Tibial nerve (tissue), 4 donors: ENCODE measurements at regions not wholly inside any gene's neighbourhood (a gene's known extent, or its start where the extent isn't known, plus 50 kb on each side); places are given as distances from the start of the nearest gene placed in this dataset. TPM values are rescaled to one million over a fixed set of nuclear protein-coding genes. Genes with fewer than 3 reads are reported as not detected.

Experiments used
- DNase-seq, 2 donors: peaks; one replicate each; pipeline ENCODE4 v3.0.0-alpha.2; 2019; ENCODE audit warnings: low spot score in 2 of 2
- H3K27ac ChIP-seq, 4 donors: fragments of 200-600 bp; sonication (generic) in 3 of 4; one replicate each; pipeline ENCODE4 v1.5.1; 2017 to 2019; ENCODE audit warnings: mild to moderate bottlenecking in 1 of 4
- H3K27me3 ChIP-seq, 2 donors: fragments of 200-600 bp; sonication (generic) in 1 of 2; one replicate each; pipeline versions ENCODE4 v1.5.1 to v1.6.0; 2017 to 2019
- H3K36me3 ChIP-seq, 3 donors: fragments of 200-600 bp; sonication (generic); one replicate each; pipeline ENCODE4 v1.5.1; 2018 to 2019
- H3K4me1 ChIP-seq, 4 donors: fragments of 200-600 bp; sonication (generic) in 3 of 4; one replicate each; pipeline ENCODE4 v1.5.1; 2017 to 2019
- H3K4me3 ChIP-seq, 4 donors: fragments of 200-600 bp; sonication (generic) in 3 of 4; one replicate each; pipeline ENCODE4 v1.5.1; 2017 to 2019; ENCODE audit warnings: mild to moderate bottlenecking in 1 of 4, moderate library complexity in 1 of 4
- H3K9me3 ChIP-seq, 4 donors: fragments of 200-600 bp; sonication (generic) in 3 of 4; one replicate each; pipeline ENCODE4 v1.5.1; 2017 to 2019
- EP300 ChIP-seq, 2 donors: sonication (generic); formaldehyde crosslinking; IDR thresholded peaks; one replicate each; pipeline ENCODE4 v1.6.1; 2017; ENCODE audit warnings: antibody characterized with exemption in 2 of 2, mild to moderate bottlenecking in 1 of 2
- POLR2A ChIP-seq, 2 donors: fragments of 450-650 bp; IDR thresholded peaks; one replicate each; pipeline ENCODE4 v1.6.1; 2017; ENCODE audit warnings: antibody characterized with exemption in 2 of 2, mild to moderate bottlenecking in 2 of 2, moderate library complexity in 2 of 2
- WGBS, 2 donors: methylation state at CpG; one replicate each; pipeline ENCODE4 v1.1.5; 2018; 5-methylcytosine and 5-hydroxymethylcytosine counted together
- small RNA-seq: library from RNA; depleted of rRNA; stranded (forward); fragments of <200 nt; gene quantifications from one replicate; pipeline ENCODE3, GENCODE V24; 2016
- TF ChIP-seq, protein P1 (sequence below), 5 experiments: fragments of 200-600 bp in 3 of 5; fragments of 450-650 bp in 2 of 5; sonication (generic) in 3 of 5; IDR thresholded peaks; one replicate each; pipeline ENCODE4 v1.5.1; 2016 to 2019; ENCODE audit warnings: antibody characterized with exemption in 5 of 5, mild to moderate bottlenecking in 3 of 5, moderate library complexity in 2 of 5

DNA sequence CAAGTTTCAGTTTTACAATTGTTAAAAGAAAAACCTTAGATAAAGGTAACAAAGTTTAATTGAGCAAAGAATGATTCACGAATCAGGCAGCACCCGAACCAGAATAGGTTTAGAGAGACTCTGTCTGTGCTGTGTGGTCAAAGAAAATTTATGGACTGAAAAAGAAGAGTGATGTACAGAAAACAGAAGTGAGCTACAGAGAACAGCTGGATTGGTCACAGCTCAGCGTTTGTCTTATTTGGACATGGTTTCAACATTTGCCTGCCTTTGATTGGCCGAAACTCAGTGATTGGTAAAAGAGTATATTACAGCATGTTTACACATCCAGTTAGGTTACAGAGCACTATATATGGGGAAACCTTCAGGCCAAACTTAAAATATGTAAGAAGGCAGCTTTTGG lies 703.2 kb upstream of the STXBP6 start:
- no peak for TF ChIP-seq POLR2A (IDR thresholded peaks at IDR 0.05)
- TF ChIP-seq, protein P1, sequence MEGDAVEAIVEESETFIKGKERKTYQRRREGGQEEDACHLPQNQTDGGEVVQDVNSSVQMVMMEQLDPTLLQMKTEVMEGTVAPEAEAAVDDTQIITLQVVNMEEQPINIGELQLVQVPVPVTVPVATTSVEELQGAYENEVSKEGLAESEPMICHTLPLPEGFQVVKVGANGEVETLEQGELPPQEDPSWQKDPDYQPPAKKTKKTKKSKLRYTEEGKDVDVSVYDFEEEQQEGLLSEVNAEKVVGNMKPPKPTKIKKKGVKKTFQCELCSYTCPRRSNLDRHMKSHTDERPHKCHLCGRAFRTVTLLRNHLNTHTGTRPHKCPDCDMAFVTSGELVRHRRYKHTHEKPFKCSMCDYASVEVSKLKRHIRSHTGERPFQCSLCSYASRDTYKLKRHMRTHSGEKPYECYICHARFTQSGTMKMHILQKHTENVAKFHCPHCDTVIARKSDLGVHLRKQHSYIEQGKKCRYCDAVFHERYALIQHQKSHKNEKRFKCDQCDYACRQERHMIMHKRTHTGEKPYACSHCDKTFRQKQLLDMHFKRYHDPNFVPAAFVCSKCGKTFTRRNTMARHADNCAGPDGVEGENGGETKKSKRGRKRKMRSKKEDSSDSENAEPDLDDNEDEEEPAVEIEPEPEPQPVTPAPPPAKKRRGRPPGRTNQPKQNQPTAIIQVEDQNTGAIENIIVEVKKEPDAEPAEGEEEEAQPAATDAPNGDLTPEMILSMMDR (IDR thresholded peaks at IDR 0.05), result no peak
- DNase-seq, result no peak
- 66 to 74% methylated on average over 4 of the region's 4 CpGs for WGBS, 2 donors

DNA sequence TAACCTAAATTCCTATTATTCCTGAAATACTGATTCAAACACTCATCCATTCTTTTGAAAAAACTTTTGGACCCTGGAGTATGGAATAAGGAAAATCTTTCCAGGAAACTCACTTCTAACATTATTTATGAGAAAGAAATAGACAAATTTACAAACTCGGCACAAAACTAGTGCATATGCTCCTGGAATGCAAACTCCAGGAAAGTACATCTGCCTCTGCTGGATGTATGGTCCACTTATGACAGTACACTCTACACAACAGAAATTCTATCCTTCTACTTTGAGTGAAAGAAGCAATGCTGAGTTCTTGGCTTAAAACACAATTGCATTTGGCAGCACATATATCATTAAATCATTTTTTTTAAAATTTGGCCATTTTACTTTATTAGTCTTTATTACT lies 700.5 kb upstream of the STXBP6 start:
- Histone ChIP-seq H3K27me3 (no peaks in the 10 kb centered on the region), H3K4me3 (no peak overlapping the region), H3K4me1 (no peaks in the 10 kb centered on the region), H3K27ac (no peak overlapping the region), H3K9me3 (no peaks in the 10 kb centered on the region), H3K36me3 (no peaks in the 10 kb centered on the region)
- DNase-seq, result no peak
- 82 to 89% methylated on average over 1 of the region's 1 CpG for WGBS, 2 donors
- TF ChIP-seq POLR2A (IDR thresholded peaks at IDR 0.05), result no peak
- TF ChIP-seq EP300 (IDR thresholded peaks at IDR 0.05), result no peak
- TF ChIP-seq, protein P1 (IDR thresholded peaks at IDR 0.05), result no peak

More for the DNA sequence above, 703.2 kb upstream of the STXBP6 start:
- no peaks in the 10 kb centered on the region for H3K27me3 ChIP-seq
- H3K27ac ChIP-seq, result no peak overlapping the region
- H3K36me3 ChIP-seq, result no peaks in the 10 kb centered on the region
- H3K4me3 ChIP-seq, result no peak overlapping the region
- H3K4me1 ChIP-seq, result no peaks in the 10 kb centered on the region
- H3K9me3 ChIP-seq, result no peaks in the 10 kb centered on the region

Small RNA genes in the stretch of these regions (small RNA-seq; reads per million reads assigned to genes)
- gene RF00440, result not detected
